ENCODE measurements at regions not wholly inside any gene's neighbourhood (a gene's known extent, or its start where the extent isn't known, plus 50 kb on each side); places are given as distances from the start of the nearest gene placed in this dataset.

DNA sequence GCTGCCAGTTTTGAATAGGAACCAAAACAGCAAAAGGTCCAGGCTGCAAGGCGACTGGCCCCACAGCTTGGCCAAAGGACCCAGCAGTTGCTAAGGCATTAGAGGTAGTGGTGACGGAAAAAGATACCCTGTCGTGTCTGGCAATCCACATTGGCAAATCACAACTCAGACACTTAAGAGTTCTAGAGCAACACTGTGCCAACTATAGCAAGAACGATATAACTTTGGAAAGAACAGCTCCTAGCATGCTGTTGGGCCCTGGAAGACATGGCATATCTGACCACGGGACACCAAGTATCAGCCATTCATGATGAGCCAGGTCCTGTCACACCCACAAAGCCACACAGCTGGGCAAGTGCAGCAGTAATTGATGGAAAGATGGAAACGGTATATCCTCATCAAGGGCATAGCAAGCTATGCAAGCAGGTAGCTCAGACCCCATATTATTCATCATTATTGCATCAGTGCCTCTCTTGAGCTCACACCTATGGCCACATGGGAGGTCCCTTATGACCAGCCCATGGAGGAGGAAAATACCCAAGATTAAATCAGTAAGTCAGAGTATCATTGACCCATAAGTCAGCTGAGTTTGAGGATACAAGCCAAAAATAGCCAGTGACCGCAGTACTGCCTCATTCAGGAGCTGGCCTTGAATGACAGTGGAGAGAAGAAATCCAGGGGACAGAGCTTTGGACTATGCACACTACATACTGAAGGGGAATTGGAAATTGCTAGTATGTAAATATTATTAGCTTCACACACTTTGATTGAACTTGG lies 221.2 kb downstream of the SETD4 start:
- Histone ChIP-seq H3K36me3 (no peaks in the 10 kb centered on the region), H3K9me3 (no peaks in the 10 kb centered on the region), H3K27ac (no peak overlapping the region), H3K27me3 (no peaks in the 10 kb centered on the region), H3K4me1 (peaks cover 0 to 19% (median under 1%) of the 10 kb centered on the region in 4 donors), H3K4me3 (no peak overlapping the region)
- no peak for DNase-seq (ENCODE audit: low spot score in 2 of 2)
- TF ChIP-seq, protein P1, sequence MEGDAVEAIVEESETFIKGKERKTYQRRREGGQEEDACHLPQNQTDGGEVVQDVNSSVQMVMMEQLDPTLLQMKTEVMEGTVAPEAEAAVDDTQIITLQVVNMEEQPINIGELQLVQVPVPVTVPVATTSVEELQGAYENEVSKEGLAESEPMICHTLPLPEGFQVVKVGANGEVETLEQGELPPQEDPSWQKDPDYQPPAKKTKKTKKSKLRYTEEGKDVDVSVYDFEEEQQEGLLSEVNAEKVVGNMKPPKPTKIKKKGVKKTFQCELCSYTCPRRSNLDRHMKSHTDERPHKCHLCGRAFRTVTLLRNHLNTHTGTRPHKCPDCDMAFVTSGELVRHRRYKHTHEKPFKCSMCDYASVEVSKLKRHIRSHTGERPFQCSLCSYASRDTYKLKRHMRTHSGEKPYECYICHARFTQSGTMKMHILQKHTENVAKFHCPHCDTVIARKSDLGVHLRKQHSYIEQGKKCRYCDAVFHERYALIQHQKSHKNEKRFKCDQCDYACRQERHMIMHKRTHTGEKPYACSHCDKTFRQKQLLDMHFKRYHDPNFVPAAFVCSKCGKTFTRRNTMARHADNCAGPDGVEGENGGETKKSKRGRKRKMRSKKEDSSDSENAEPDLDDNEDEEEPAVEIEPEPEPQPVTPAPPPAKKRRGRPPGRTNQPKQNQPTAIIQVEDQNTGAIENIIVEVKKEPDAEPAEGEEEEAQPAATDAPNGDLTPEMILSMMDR (IDR thresholded peaks at IDR 0.05) = no peak
- TF ChIP-seq EP300 (IDR thresholded peaks at IDR 0.05) (no peak), POLR2A (IDR thresholded peaks at IDR 0.05) (no peak)
- WGBS, 2 donors = 84 to 87% methylated on average over 7 of the region's 7 CpGs

DNA sequence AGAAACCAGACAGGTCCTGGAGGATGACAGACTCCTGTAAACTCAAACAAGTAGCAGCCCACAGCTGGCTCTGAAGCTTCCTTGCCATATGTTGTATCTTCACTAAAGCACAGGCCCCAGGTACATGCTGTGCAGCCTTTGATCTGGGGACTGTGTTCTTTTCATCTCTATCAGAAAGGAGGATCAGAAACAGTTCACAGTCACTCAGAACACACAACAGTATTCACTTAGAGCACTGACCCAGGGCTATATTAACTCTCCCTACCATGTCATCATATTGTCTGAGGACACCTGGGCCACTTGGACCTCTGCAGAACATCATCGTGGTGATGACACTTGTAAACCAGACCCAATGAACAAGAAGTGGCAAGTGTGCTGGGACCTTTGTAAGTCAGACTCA lies 222.0 kb downstream of the SETD4 start:
- DNase-seq (ENCODE audit: low spot score in 2 of 2) = no peak
- TF ChIP-seq, protein P1 (IDR thresholded peaks at IDR 0.05) = no peak
- TF ChIP-seq POLR2A (IDR thresholded peaks at IDR 0.05) (no peak), EP300 (IDR thresholded peaks at IDR 0.05) (no peak)
- Histone ChIP-seq H3K4me3 (no peak overlapping the region), H3K9me3 (no peaks in the 10 kb centered on the region), H3K4me1 (peaks cover 0 to 10% (median 0%) of the 10 kb centered on the region in 4 donors), H3K27ac (no peak overlapping the region), H3K36me3 (no peaks in the 10 kb centered on the region), H3K27me3 (no peaks in the 10 kb centered on the region)
- 44 to 58% methylated on average over 1 of the region's 1 CpG for WGBS, 2 donors

GRCh38 chr21:35833991-35834390 lies 226.3 kb downstream of the SETD4 start:
- 37 to 38% methylated on average over 1 of the region's 1 CpG for WGBS, 2 donors

GRCh38 chr21:35833388-35833787 lies 226.9 kb downstream of the SETD4 start:
- H3K27me3 ChIP-seq = no peaks in the 10 kb centered on the region
- no peak overlapping the region for H3K4me3 ChIP-seq
- H3K9me3 ChIP-seq = no peaks in the 10 kb centered on the region
- H3K36me3 ChIP-seq = no peaks in the 10 kb centered on the region
- TF ChIP-seq, protein P1 (IDR thresholded peaks at IDR 0.05) = no peak
- no peak for TF ChIP-seq POLR2A (IDR thresholded peaks at IDR 0.05)
- TF ChIP-seq EP300 (IDR thresholded peaks at IDR 0.05) = no peak
- no peaks in the 10 kb centered on the region for H3K4me1 ChIP-seq
- WGBS, 2 donors = 90% methylated on average over 3 of the region's 3 CpGs
- no peak for DNase-seq (ENCODE audit: low spot score in 2 of 2)
- H3K27ac ChIP-seq = no peak overlapping the region

More at GRCh38 chr21:35833991-35834390, 226.3 kb downstream of the SETD4 start:
- no peaks in the 10 kb centered on the region for H3K9me3 ChIP-seq
- H3K27ac ChIP-seq = no peak overlapping the region
- H3K36me3 ChIP-seq = no peaks in the 10 kb centered on the region
- no peak overlapping the region for H3K4me3 ChIP-seq
- no peak for DNase-seq (ENCODE audit: low spot score in 2 of 2)
- TF ChIP-seq POLR2A (IDR thresholded peaks at IDR 0.05) (no peak), EP300 (IDR thresholded peaks at IDR 0.05) (no peak)
- TF ChIP-seq, protein P1 (IDR thresholded peaks at IDR 0.05) = no peak
- no peaks in the 10 kb centered on the region for H3K27me3 ChIP-seq
- no peaks in the 10 kb centered on the region for H3K4me1 ChIP-seq

DNA sequence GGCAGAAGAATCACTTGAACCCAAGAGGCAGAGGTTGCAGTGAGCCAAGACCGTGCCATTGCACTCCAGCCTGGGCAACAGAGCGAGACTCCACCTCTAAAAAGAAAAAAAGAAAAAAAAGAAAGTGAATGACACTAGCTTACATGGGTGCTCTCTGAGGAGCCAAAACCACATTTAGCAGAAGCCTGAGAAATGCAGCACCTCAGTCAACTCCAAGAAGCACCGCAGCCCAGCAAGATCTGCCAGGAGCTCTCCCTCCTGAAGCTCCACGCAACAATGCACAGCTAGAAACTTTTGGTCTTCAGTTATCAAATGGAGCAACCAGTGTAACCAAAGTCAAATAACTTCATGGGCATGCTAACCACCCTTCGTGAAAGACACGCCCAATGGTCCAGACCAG lies 229.1 kb downstream of the SETD4 start:
- TF ChIP-seq EP300 (IDR thresholded peaks at IDR 0.05) (no peak), POLR2A (IDR thresholded peaks at IDR 0.05) (no peak)
- TF ChIP-seq, protein P1 (IDR thresholded peaks at IDR 0.05) = no peak
- Histone ChIP-seq H3K4me1 (no peaks in the 10 kb centered on the region), H3K27ac (no peak overlapping the region), H3K27me3 (no peaks in the 10 kb centered on the region), H3K9me3 (no peaks in the 10 kb centered on the region), H3K4me3 (no peak overlapping the region), H3K36me3 (no peaks in the 10 kb centered on the region)
- no peak for DNase-seq (ENCODE audit: low spot score in 2 of 2)
- 91 to 94% methylated on average over 6 of the region's 6 CpGs for WGBS, 2 donors

Measured in tibial nerve (tissue), 4 donors.